Right renal cortex interstitium (tissue), 3 donors: ENCODE measurements at regions not wholly inside any gene's neighbourhood (a gene's known extent, or its start where the extent isn't known, plus 50 kb on each side); places are given as distances from the start of the nearest gene placed in this dataset.
"Not testable (repeated sequence)": the region's sequence is repeated elsewhere in the genome, so short reads cannot be mapped to it uniquely, and the experiment has no call there.

Experiments
- DNase-seq, 3 donors: peaks; one replicate each; pipeline ENCODE4 v3.0.0-alpha.2; 2013; ENCODE audit warnings: low read depth in 3 of 3, low spot score in 2 of 3

- no peak for DNase-seq
Measured at GRCh38 chr7:149637911-149638565, 135.3 kb downstream of the ZNF467 start.

GRCh38 chr7:149635561-149636329, 137.6 kb downstream of the ZNF467 start:
- no peak for DNase-seq

- no peak for DNase-seq
Measured at GRCh38 chr7:149633976-149634945, 136.7 kb upstream of the ZNF746 start.

- DNase-seq = not testable (repeated sequence)
Measured at GRCh38 chr7:149628361-149629149, 130.9 kb upstream of the ZNF746 start.

GRCh38 chr7:149627911-149628310, 130.3 kb upstream of the ZNF746 start:
- no peak for DNase-seq

- DNase-seq = no peak
Measured at GRCh38 chr7:149626972-149627371, 129.4 kb upstream of the ZNF746 start.

GRCh38 chr7:149625947-149626392, 128.4 kb upstream of the ZNF746 start:
- DNase-seq = peak; percentile 21 to 48 (median 24)

- peak; percentile 40 to 61 (median 46) for DNase-seq
Measured at GRCh38 chr7:149625340-149625946, 127.8 kb upstream of the ZNF746 start.

GRCh38 chr7:149624419-149625339, 127.1 kb upstream of the ZNF746 start:
- DNase-seq = peak; percentile 54 to 82 (median 67)

- DNase-seq = peak in 1 of 3 donors; percentile 7
Measured at GRCh38 chr7:149624006-149624405, 126.4 kb upstream of the ZNF746 start.

- peak; percentile 16 to 53 (median 39) for DNase-seq
Measured at GRCh38 chr7:149623262-149623997, 125.8 kb upstream of the ZNF746 start.

GRCh38 chr7:149622444-149623210, 125.0 kb upstream of the ZNF746 start:
- no peak for DNase-seq

- DNase-seq = no peak
Measured at GRCh38 chr7:149621776-149622175, 124.2 kb upstream of the ZNF746 start.

- no peak for DNase-seq
Measured at GRCh38 chr7:149620961-149621360, 123.4 kb upstream of the ZNF746 start.

GRCh38 chr7:149616898-149617297, 119.3 kb upstream of the ZNF746 start:
- no peak for DNase-seq

- no peak for DNase-seq
Measured at GRCh38 chr7:149615690-149616270, 118.2 kb upstream of the ZNF746 start.
